MM.1S (cell line): ENCODE measurements at regions not wholly inside any gene's neighbourhood (a gene's known extent, or its start where the extent isn't known, plus 50 kb on each side); places are given as distances from the start of the nearest gene placed in this dataset.
"Not testable (repeated sequence)": the region's sequence is repeated elsewhere in the genome, so short reads cannot be mapped to it uniquely, and the experiment has no call there.

Experiments used
- EZH2 ChIP-seq: fragments of 300-600 bp; sonication (generic); optimal IDR thresholded peaks from 2 replicates; pipeline ENCODE3; 2017; ENCODE audit warnings: low read depth, mild to moderate bottlenecking, antibody characterized with exemption, low read length, mixed read lengths
- EZH2phosphoT487 ChIP-seq: fragments of 300-600 bp; sonication (generic); IDR thresholded peaks from 2 replicates; pipeline ENCODE4 v1.6.1; 2018; ENCODE audit warnings: antibody characterized with exemption, low read length
- TF ChIP-seq, protein P1 (sequence below): fragments of 300-600 bp; sonication (generic); IDR thresholded peaks from 2 replicates; pipeline ENCODE4 v1.5.1; 2016; ENCODE audit warnings: antibody characterized with exemption, low read length, mixed read lengths

DNA sequence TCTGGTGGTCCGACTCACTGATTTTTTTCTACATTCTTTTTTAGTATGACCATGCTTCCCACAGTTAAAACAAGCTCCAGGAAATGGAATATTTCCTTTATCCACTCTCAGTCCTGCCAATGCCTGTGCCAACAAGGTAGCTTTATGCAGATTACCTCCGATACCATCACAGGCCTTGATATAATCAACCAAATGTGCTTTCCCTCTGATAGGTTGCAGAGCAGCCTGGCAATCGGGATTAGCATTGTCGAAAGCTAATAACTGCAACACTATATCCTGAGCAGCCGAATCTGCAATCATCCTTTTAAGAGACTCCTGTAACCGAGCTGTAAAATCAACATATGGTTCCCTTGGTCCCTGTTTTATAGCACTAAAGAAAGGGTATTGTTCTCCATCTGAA is 122.3 kb upstream of the IGFBP3 start:
- TF ChIP-seq, protein P1, sequence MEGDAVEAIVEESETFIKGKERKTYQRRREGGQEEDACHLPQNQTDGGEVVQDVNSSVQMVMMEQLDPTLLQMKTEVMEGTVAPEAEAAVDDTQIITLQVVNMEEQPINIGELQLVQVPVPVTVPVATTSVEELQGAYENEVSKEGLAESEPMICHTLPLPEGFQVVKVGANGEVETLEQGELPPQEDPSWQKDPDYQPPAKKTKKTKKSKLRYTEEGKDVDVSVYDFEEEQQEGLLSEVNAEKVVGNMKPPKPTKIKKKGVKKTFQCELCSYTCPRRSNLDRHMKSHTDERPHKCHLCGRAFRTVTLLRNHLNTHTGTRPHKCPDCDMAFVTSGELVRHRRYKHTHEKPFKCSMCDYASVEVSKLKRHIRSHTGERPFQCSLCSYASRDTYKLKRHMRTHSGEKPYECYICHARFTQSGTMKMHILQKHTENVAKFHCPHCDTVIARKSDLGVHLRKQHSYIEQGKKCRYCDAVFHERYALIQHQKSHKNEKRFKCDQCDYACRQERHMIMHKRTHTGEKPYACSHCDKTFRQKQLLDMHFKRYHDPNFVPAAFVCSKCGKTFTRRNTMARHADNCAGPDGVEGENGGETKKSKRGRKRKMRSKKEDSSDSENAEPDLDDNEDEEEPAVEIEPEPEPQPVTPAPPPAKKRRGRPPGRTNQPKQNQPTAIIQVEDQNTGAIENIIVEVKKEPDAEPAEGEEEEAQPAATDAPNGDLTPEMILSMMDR, result not testable (repeated sequence)
- TF ChIP-seq EZH2phosphoT487, EZH2: not testable (repeated sequence)
